ENCODE measurements at regions not wholly inside any gene's neighbourhood (a gene's known extent, or its start where the extent isn't known, plus 50 kb on each side); places are given as distances from the start of the nearest gene placed in this dataset.

- Histone ChIP-seq H3K36me3 (no peaks in the 10 kb centered on the region), H3K9me3 (replicated peaks) (no peaks in the 10 kb centered on the region), H3K4me1 (replicated peaks) (no peaks in the 10 kb centered on the region), H3K27me3 (replicated peaks) (no peaks in the 10 kb centered on the region), H3K4me3 (no peak overlapping the region), H3K27ac (no peak overlapping the region)
- no peak for DNase-seq (ENCODE audit: low read depth in 1 of 2, low spot score in 2 of 2)
Measured at GRCh38 chr11:121894581-121894980, 221.4 kb downstream of the BLID start.

- Histone ChIP-seq H3K27me3 (replicated peaks) (no peaks in the 10 kb centered on the region), H3K36me3 (no peaks in the 10 kb centered on the region), H3K27ac (no peak overlapping the region), H3K9me3 (replicated peaks) (no peaks in the 10 kb centered on the region), H3K4me1 (replicated peaks) (no peaks in the 10 kb centered on the region), H3K4me3 (no peak overlapping the region)
- no peak for DNase-seq (ENCODE audit: low read depth in 1 of 2, low spot score in 2 of 2)
Measured at GRCh38 chr11:121892863-121893262, 223.2 kb downstream of the BLID start.

GRCh38 chr11:121892131-121892681 lies 223.8 kb downstream of the BLID start:
- no peak for DNase-seq (ENCODE audit: low read depth in 1 of 2, low spot score in 2 of 2)
- Histone ChIP-seq H3K9me3 (replicated peaks) (no peaks in the 10 kb centered on the region), H3K4me3 (no peak overlapping the region), H3K4me1 (replicated peaks) (no peaks in the 10 kb centered on the region), H3K36me3 (no peaks in the 10 kb centered on the region), H3K27me3 (replicated peaks) (no peaks in the 10 kb centered on the region), H3K27ac (no peak overlapping the region)

- Histone ChIP-seq H3K27me3 (replicated peaks) (no peaks in the 10 kb centered on the region), H3K27ac (no peak overlapping the region), H3K36me3 (no peaks in the 10 kb centered on the region), H3K4me1 (replicated peaks) (no peaks in the 10 kb centered on the region), H3K4me3 (no peak overlapping the region), H3K9me3 (replicated peaks) (no peaks in the 10 kb centered on the region)
- DNase-seq (ENCODE audit: low read depth in 1 of 2, low spot score in 2 of 2) = no peak
Measured at GRCh38 chr11:121890946-121891515, 225.0 kb downstream of the BLID start.

- H3K4me1 ChIP-seq (replicated peaks) = no peaks in the 10 kb centered on the region
- no peak overlapping the region for H3K27ac ChIP-seq
- DNase-seq (ENCODE audit: low read depth in 1 of 2, low spot score in 2 of 2) = no peak
Measured at GRCh38 chr11:121890377-121890776, 225.6 kb downstream of the BLID start.

GRCh38 chr11:121889931-121890330 lies 226.1 kb downstream of the BLID start:
- Histone ChIP-seq H3K27me3 (replicated peaks) (no peaks in the 10 kb centered on the region), H3K4me3 (no peak overlapping the region), H3K4me1 (replicated peaks) (no peaks in the 10 kb centered on the region), H3K27ac (no peak overlapping the region), H3K36me3 (no peaks in the 10 kb centered on the region), H3K9me3 (replicated peaks) (no peaks in the 10 kb centered on the region)
- no peak for DNase-seq (ENCODE audit: low read depth in 1 of 2, low spot score in 2 of 2)

More at GRCh38 chr11:121890377-121890776, 225.6 kb downstream of the BLID start:
- Histone ChIP-seq H3K9me3 (replicated peaks) (no peaks in the 10 kb centered on the region), H3K36me3 (no peaks in the 10 kb centered on the region), H3K27me3 (replicated peaks) (no peaks in the 10 kb centered on the region), H3K4me3 (no peak overlapping the region)

GRCh38 chr11:121889186-121889585 lies 226.8 kb downstream of the BLID start:
- Histone ChIP-seq H3K27me3 (replicated peaks) (no peaks in the 10 kb centered on the region), H3K4me3 (no peak overlapping the region), H3K27ac (no peak overlapping the region), H3K9me3 (replicated peaks) (no peaks in the 10 kb centered on the region), H3K36me3 (no peaks in the 10 kb centered on the region), H3K4me1 (replicated peaks) (no peaks in the 10 kb centered on the region)
- no peak for DNase-seq (ENCODE audit: low read depth in 1 of 2, low spot score in 2 of 2)

GRCh38 chr11:121887976-121888557 lies 227.9 kb downstream of the BLID start:
- Histone ChIP-seq H3K4me1 (replicated peaks) (no peaks in the 10 kb centered on the region), H3K4me3 (no peak overlapping the region), H3K36me3 (no peaks in the 10 kb centered on the region), H3K9me3 (replicated peaks) (no peaks in the 10 kb centered on the region), H3K27ac (no peak overlapping the region), H3K27me3 (replicated peaks) (no peaks in the 10 kb centered on the region)
- no peak for DNase-seq (ENCODE audit: low read depth in 1 of 2, low spot score in 2 of 2)

GRCh38 chr11:121887569-121887968 lies 228.4 kb downstream of the BLID start:
- H3K4me1 ChIP-seq (replicated peaks) = no peaks in the 10 kb centered on the region
- no peaks in the 10 kb centered on the region for H3K9me3 ChIP-seq (replicated peaks)
- DNase-seq (ENCODE audit: low read depth in 1 of 2, low spot score in 2 of 2) = no peak
- H3K27ac ChIP-seq = no peak overlapping the region
- no peak overlapping the region for H3K4me3 ChIP-seq
- no peaks in the 10 kb centered on the region for H3K27me3 ChIP-seq (replicated peaks)
- no peaks in the 10 kb centered on the region for H3K36me3 ChIP-seq

GRCh38 chr11:121886996-121887395 lies 229.0 kb downstream of the BLID start:
- Histone ChIP-seq H3K4me3 (no peak overlapping the region), H3K27ac (no peak overlapping the region), H3K4me1 (replicated peaks) (no peaks in the 10 kb centered on the region), H3K36me3 (no peaks in the 10 kb centered on the region), H3K27me3 (replicated peaks) (no peaks in the 10 kb centered on the region), H3K9me3 (replicated peaks) (no peaks in the 10 kb centered on the region)
- no peak for DNase-seq (ENCODE audit: low read depth in 1 of 2, low spot score in 2 of 2)

- Histone ChIP-seq H3K4me3 (no peak overlapping the region), H3K27ac (no peak overlapping the region), H3K36me3 (no peaks in the 10 kb centered on the region), H3K9me3 (replicated peaks) (no peaks in the 10 kb centered on the region), H3K4me1 (replicated peaks) (no peaks in the 10 kb centered on the region), H3K27me3 (replicated peaks) (no peaks in the 10 kb centered on the region)
- no peak for DNase-seq (ENCODE audit: low read depth in 1 of 2, low spot score in 2 of 2)
Measured at GRCh38 chr11:121886005-121886734, 229.8 kb downstream of the BLID start.

GRCh38 chr11:121884626-121885025 lies 231.4 kb downstream of the BLID start:
- Histone ChIP-seq H3K27me3 (replicated peaks) (no peaks in the 10 kb centered on the region), H3K4me1 (replicated peaks) (no peaks in the 10 kb centered on the region), H3K27ac (no peak overlapping the region)

GRCh38 chr11:121881806-121882205 lies 234.2 kb downstream of the BLID start:
- no peak overlapping the region for H3K4me3 ChIP-seq
- no peaks in the 10 kb centered on the region for H3K9me3 ChIP-seq (replicated peaks)
- no peaks in the 10 kb centered on the region for H3K36me3 ChIP-seq
- peak in 1 of 2 experiments; percentile 17 for DNase-seq (ENCODE audit: low read depth in 1 of 2, low spot score in 2 of 2)
- H3K27ac ChIP-seq = no peak overlapping the region
- H3K4me1 ChIP-seq (replicated peaks) = no peaks in the 10 kb centered on the region
- no peaks in the 10 kb centered on the region for H3K27me3 ChIP-seq (replicated peaks)

More at GRCh38 chr11:121884626-121885025, 231.4 kb downstream of the BLID start:
- H3K9me3 ChIP-seq (replicated peaks) = no peaks in the 10 kb centered on the region
- no peak for DNase-seq (ENCODE audit: low read depth in 1 of 2, low spot score in 2 of 2)
- H3K36me3 ChIP-seq = no peaks in the 10 kb centered on the region
- no peak overlapping the region for H3K4me3 ChIP-seq

GRCh38 chr11:121877152-121877551 lies 238.9 kb downstream of the BLID start:
- DNase-seq (ENCODE audit: low read depth in 1 of 2, low spot score in 2 of 2) = no peak
- H3K36me3 ChIP-seq = no peaks in the 10 kb centered on the region
- no peaks in the 10 kb centered on the region for H3K27me3 ChIP-seq (replicated peaks)
- H3K27ac ChIP-seq = no peak overlapping the region
- no peaks in the 10 kb centered on the region for H3K9me3 ChIP-seq (replicated peaks)
- H3K4me1 ChIP-seq (replicated peaks) = no peaks in the 10 kb centered on the region
- H3K4me3 ChIP-seq = no peak overlapping the region

All from SJSA1 (cell line).